Loucy (cell line): ENCODE measurements at regions not wholly inside any gene's neighbourhood (a gene's known extent, or its start where the extent isn't known, plus 50 kb on each side); places are given as distances from the start of the nearest gene placed in this dataset.

Source experiments
- H2AFZ ChIP-seq: fragments of 200-600 bp; sonication (generic); 2 replicates; pipeline ENCODE4 v1.6.0; 2016; ENCODE audit warnings: antibody characterized with exemption, mild to moderate bottlenecking, low read length, moderate library complexity
- H3F3A ChIP-seq: fragments of 200-600 bp; 2 replicates; pipeline ENCODE4 v1.6.0; 2016; ENCODE audit warnings: antibody characterized with exemption, low read depth, mild to moderate bottlenecking
- H3K27me3 ChIP-seq: fragments of 200-600 bp; sonication (generic); 2 replicates; pipeline ENCODE4 v1.6.1; 2014; ENCODE audit warnings: low read length, mild to moderate bottlenecking; ENCODE audit not compliant: insufficient read depth, poor library complexity, severe bottlenecking
- H3K36me3 ChIP-seq: fragments of 200-600 bp; sonication (generic); 2 replicates; pipeline ENCODE4 v1.6.1; 2016; ENCODE audit warnings: low read length; ENCODE audit not compliant: insufficient read depth
- H3K4me1 ChIP-seq: fragments of 200-600 bp; sonication (generic); 2 replicates; pipeline ENCODE4 v1.5.1; 2014; ENCODE audit warnings: low read length, mild to moderate bottlenecking; ENCODE audit not compliant: insufficient read depth, poor library complexity, severe bottlenecking
- H3K4me2 ChIP-seq: fragments of 200-600 bp; sonication (generic); 2 replicates; pipeline ENCODE4 v1.6.0; 2014; ENCODE audit warnings: antibody characterized with exemption, low read length, low read depth, mild to moderate bottlenecking; ENCODE audit not compliant: poor library complexity, severe bottlenecking
- H3K4me3 ChIP-seq: fragments of 200-600 bp; sonication (generic); 2 replicates; pipeline ENCODE4 v1.5.1; 2014; ENCODE audit warnings: low read length, mild to moderate bottlenecking, mixed read lengths; ENCODE audit not compliant: poor library complexity, severe bottlenecking
- H3K79me2 ChIP-seq: fragments of 200-600 bp; sonication (generic); 2 replicates; pipeline ENCODE4 v1.6.1; 2014; ENCODE audit warnings: low read length; ENCODE audit not compliant: insufficient read depth
- H3K9ac ChIP-seq: fragments of 200-600 bp; sonication (generic); 2 replicates; pipeline ENCODE4 v1.6.0; 2014; ENCODE audit warnings: mild to moderate bottlenecking, low read depth, low read length, moderate library complexity; ENCODE audit not compliant: poor library complexity, severe bottlenecking
- H3K9me2 ChIP-seq: fragments of 200-600 bp; sonication (generic); replicated peaks from 2 replicates; pipeline ENCODE4 v1.6.1; 2016; ENCODE audit warnings: low read depth, low read length, mixed read lengths
- H3K9me3 ChIP-seq: fragments of 200-600 bp; sonication (generic); 2 replicates; pipeline ENCODE4 v1.6.1; 2014; ENCODE audit warnings: mild to moderate bottlenecking, antibody characterized with exemption, low read length, low read depth; ENCODE audit not compliant: insufficient read depth
- H4K20me1 ChIP-seq: fragments of 200-600 bp; sonication (generic); 2 replicates; pipeline ENCODE4 v1.6.0; 2014; ENCODE audit warnings: antibody characterized with exemption, low read length, mild to moderate bottlenecking; ENCODE audit not compliant: insufficient read depth, poor library complexity, severe bottlenecking
- EZH2phosphoT487 ChIP-seq: fragments of 200-600 bp; IDR thresholded peaks from 2 replicates; pipeline ENCODE4 v1.6.1; 2018; ENCODE audit warnings: antibody characterized with exemption, mild to moderate bottlenecking, moderate library complexity, borderline replicate concordance
- TF ChIP-seq, protein P1 (sequence below): fragments of 200-600 bp; sonication (generic); conservative IDR thresholded peaks from 2 replicates; pipeline ENCODE4 v1.5.1; 2014; ENCODE audit warnings: mild to moderate bottlenecking, antibody characterized with exemption, low read length

DNA sequence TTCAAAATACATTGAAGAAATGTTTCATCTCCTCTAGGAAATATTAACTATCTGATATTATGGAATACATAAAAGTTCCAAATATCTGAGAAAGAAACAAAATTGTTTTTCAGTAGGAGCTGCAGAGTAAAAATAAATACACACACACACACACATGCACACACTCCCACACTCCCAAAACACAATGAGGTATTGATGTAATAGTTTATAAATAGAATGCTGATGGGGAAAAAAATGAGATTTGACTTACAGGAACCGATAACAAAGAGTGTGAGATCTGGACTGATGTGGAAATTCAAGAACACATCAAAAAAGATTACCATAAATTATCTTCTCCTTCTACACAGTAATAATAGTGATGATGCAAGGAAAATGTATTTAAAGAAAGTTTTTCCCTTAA, 438.0 kb upstream of the CELF2 start:
- TF ChIP-seq, protein P1, sequence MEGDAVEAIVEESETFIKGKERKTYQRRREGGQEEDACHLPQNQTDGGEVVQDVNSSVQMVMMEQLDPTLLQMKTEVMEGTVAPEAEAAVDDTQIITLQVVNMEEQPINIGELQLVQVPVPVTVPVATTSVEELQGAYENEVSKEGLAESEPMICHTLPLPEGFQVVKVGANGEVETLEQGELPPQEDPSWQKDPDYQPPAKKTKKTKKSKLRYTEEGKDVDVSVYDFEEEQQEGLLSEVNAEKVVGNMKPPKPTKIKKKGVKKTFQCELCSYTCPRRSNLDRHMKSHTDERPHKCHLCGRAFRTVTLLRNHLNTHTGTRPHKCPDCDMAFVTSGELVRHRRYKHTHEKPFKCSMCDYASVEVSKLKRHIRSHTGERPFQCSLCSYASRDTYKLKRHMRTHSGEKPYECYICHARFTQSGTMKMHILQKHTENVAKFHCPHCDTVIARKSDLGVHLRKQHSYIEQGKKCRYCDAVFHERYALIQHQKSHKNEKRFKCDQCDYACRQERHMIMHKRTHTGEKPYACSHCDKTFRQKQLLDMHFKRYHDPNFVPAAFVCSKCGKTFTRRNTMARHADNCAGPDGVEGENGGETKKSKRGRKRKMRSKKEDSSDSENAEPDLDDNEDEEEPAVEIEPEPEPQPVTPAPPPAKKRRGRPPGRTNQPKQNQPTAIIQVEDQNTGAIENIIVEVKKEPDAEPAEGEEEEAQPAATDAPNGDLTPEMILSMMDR = no peak
- no peak for TF ChIP-seq EZH2phosphoT487
- Histone ChIP-seq H3K9ac (no peak overlapping the region), H3K4me3 (no peak overlapping the region), H2AFZ (no peak overlapping the region), H3K36me3 (no peaks in the 10 kb centered on the region), H4K20me1 (no peaks in the 10 kb centered on the region), H3K9me3 (no peaks in the 10 kb centered on the region), H3K27me3 (no peaks in the 10 kb centered on the region), H3K4me2 (no peak overlapping the region), H3K9me2 (no peaks in the 10 kb centered on the region), H3K79me2 (no peaks in the 10 kb centered on the region), H3F3A (no peaks in the 10 kb centered on the region), H3K4me1 (no peaks in the 10 kb centered on the region)

DNA sequence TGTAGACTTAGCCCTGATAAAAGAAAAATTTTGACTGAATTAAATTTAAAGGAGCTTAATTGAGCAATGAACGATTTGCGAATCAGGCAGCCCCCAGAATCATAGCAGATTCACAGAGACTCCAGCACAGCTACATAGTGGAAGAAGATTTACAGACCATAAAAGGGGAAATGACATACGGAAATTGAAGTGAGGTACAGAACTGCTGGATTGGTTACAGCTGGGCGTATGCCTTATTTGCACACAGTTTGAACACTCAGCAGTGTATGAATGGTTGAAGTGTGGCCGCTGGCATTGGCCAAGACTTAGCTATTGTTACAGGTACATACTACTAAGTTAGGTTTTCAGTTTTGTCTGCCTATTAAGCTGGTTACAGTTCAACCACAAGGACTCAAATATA, 433.5 kb upstream of the CELF2 start:
- no peak overlapping the region for H3K4me3 ChIP-seq
- no peak overlapping the region for H3K9ac ChIP-seq
- no peaks in the 10 kb centered on the region for H3K27me3 ChIP-seq
- H3K36me3 ChIP-seq = no peaks in the 10 kb centered on the region
- H3K79me2 ChIP-seq = no peaks in the 10 kb centered on the region
- TF ChIP-seq, protein P1 = no peak
- TF ChIP-seq EZH2phosphoT487 = no peak
- H3K9me3 ChIP-seq = no peaks in the 10 kb centered on the region
- no peaks in the 10 kb centered on the region for H4K20me1 ChIP-seq
- no peak overlapping the region for H3K4me2 ChIP-seq
- no peak overlapping the region for H2AFZ ChIP-seq
- no peaks in the 10 kb centered on the region for H3F3A ChIP-seq
- no peaks in the 10 kb centered on the region for H3K4me1 ChIP-seq
- no peaks in the 10 kb centered on the region for H3K9me2 ChIP-seq

DNA sequence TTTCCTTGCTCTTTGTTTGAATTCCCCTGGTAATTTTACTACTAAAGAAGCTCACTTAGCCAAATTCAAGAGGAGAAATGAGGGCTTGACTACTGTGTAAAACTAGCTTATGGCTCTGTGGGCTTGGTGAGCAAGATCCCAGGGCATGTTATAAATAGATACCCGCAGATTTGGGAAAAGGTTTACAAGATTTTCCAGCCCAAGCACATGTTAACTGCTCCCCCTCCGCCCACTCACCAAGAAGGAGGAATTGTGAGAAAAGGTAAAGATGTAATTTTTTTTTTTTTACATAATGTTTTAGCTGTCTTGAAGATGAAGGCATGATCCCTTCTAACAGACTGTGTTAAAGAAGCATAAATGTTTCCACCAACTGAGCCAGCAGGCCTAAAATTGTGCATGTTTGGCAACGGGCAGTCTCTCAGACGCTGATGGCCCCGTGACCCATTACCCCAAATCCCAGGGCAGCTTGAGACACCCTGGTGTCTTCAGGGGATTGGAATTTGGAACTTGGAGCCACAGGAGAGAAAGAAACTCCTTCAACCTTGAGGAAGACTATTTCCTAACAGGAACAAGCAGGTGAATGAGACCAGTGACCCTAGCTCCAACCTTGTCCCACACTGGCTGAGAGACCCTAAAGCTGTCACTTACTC, 429.8 kb upstream of the CELF2 start:
- Histone ChIP-seq H3F3A (no peaks in the 10 kb centered on the region), H3K9me2 (no peaks in the 10 kb centered on the region), H3K4me1 (no peaks in the 10 kb centered on the region), H3K4me2 (no peak overlapping the region), H3K36me3 (no peaks in the 10 kb centered on the region), H3K27me3 (no peaks in the 10 kb centered on the region), H3K9ac (no peak overlapping the region), H3K9me3 (no peaks in the 10 kb centered on the region), H3K79me2 (no peaks in the 10 kb centered on the region), H3K4me3 (no peak overlapping the region), H2AFZ (no peak overlapping the region), H4K20me1 (no peaks in the 10 kb centered on the region)
- TF ChIP-seq, protein P1 = no peak
- TF ChIP-seq EZH2phosphoT487 = no peak
